H1 (cell line): ENCODE measurements at regions not wholly inside any gene's neighbourhood (a gene's known extent, or its start where the extent isn't known, plus 50 kb on each side); places are given as distances from the start of the nearest gene placed in this dataset.

Experiments
- CTCF ChIA-PET: fragments of 300-600 bp; sonication (Branson Sonifier 250); formaldehyde crosslinking; loops from one replicate; lab custom pipeline; 2021; ENCODE audit not compliant: partially characterized antibody; lab: Charles Lee
- POLR2A ChIA-PET: fragments of 300-600 bp; sonication (Branson Sonifier 250); formaldehyde crosslinking; loops from one replicate; lab custom pipeline; 2021; ENCODE audit warnings: inconsistent platforms; ENCODE audit not compliant: partially characterized antibody; lab: Charles Lee
- DNase-seq, 2 experiments: peaks; one replicate each; pipeline versions ENCODE4 v3.0.0 to v3.0.0-alpha.2; 2010 to 2022; ENCODE audit warnings: low spot score in 2 of 2, low read depth in 1 of 2, mixed read lengths in 1 of 2
- FAIRE-seq: peaks from 2 replicates; lab custom pipeline; 2011; peaks lifted over from hg19 to GRCh38; lab: Jason Lieb, UNC
- H2AFZ ChIP-seq: 2 replicates; pipeline ENCODE4 v1.8.1; 2012; ENCODE audit warnings: low read length, inconsistent platforms
- H2AK5ac ChIP-seq: 2 replicates; pipeline ENCODE4 v1.6.1; 2013; ENCODE audit warnings: low read depth, low read length
- H2BK120ac ChIP-seq: replicated peaks from 2 replicates; pipeline ENCODE3; 2013; ENCODE audit warnings: low read depth, low read length, inconsistent platforms
- H2BK12ac ChIP-seq: 2 replicates; pipeline ENCODE4 v1.6.1; 2013; ENCODE audit warnings: low read depth, low read length
- H2BK15ac ChIP-seq: 2 replicates; pipeline ENCODE4 v1.6.1; 2013; ENCODE audit warnings: low read length
- H2BK20ac ChIP-seq: 2 replicates; pipeline ENCODE4 v1.6.1; 2013; ENCODE audit warnings: low read length
- H2BK5ac ChIP-seq: 2 replicates; pipeline ENCODE4 v1.6.1; 2013; ENCODE audit warnings: low read depth, low read length
- H3K14ac ChIP-seq: 2 replicates; pipeline ENCODE4 v1.6.1; 2013; ENCODE audit warnings: inconsistent platforms; ENCODE audit not compliant: insufficient read length
- H3K18ac ChIP-seq: 2 replicates; pipeline ENCODE4 v1.6.1; 2013; ENCODE audit warnings: low read length; ENCODE audit errors: extremely low read depth
- H3K23ac ChIP-seq: 2 replicates; pipeline ENCODE4 v1.6.1; 2013; ENCODE audit warnings: inconsistent platforms; ENCODE audit not compliant: insufficient read length
- H3K23me2 ChIP-seq: 2 replicates; pipeline ENCODE4 v1.6.1; 2013; ENCODE audit warnings: low read depth, low read length
- H3K27ac ChIP-seq: 2 replicates; pipeline ENCODE4 v1.6.1; 2011; ENCODE audit warnings: low read depth, low read length, inconsistent platforms
- H3K27me3 ChIP-seq, 4 experiments: replicated peaks in 1 of 4; 1 replicate in 1 of 4; 2 replicates in 3 of 4; pipeline versions ENCODE4 v1.6.1 to v1.8.1; 2011 to 2013; ENCODE audit warnings: low read length in 3 of 4, mild to moderate bottlenecking in 3 of 4, inconsistent platforms in 2 of 4, mixed read lengths in 2 of 4, moderate library complexity in 1 of 4; ENCODE audit not compliant: control insufficient read depth in 3 of 4, insufficient read depth in 3 of 4; ENCODE audit errors: extremely low read depth in 1 of 4
- H3K36me3 ChIP-seq, 4 experiments: 2 replicates each; pipeline versions ENCODE4 v1.6.1 to v1.8.1; 2011 to 2013; ENCODE audit warnings: mild to moderate bottlenecking in 4 of 4, low read length in 3 of 4, moderate library complexity in 2 of 4, control low read depth in 1 of 4, inconsistent platforms in 1 of 4; ENCODE audit not compliant: insufficient read depth in 4 of 4, control insufficient read depth in 2 of 4
- H3K4ac ChIP-seq: replicated peaks from 2 replicates; pipeline ENCODE3; 2013; ENCODE audit warnings: low read length, low read depth, mixed read lengths, inconsistent platforms; ENCODE audit not compliant: insufficient read length
- H3K4me1 ChIP-seq, 4 experiments: replicated peaks in 1 of 4; 1 replicate in 1 of 4; 2 replicates in 3 of 4; pipeline versions ENCODE4 v1.6.1 to v1.8.1; 2011 to 2013; ENCODE audit warnings: low read length in 3 of 4, inconsistent platforms in 2 of 4, mixed read lengths in 1 of 4; ENCODE audit not compliant: insufficient read depth in 4 of 4, control insufficient read depth in 3 of 4
- H3K4me2 ChIP-seq, 2 experiments: 2 replicates each; pipeline versions ENCODE4 v1.6.1 to v1.8.1; 2011 to 2013; ENCODE audit warnings: low read depth in 2 of 2, low read length in 2 of 2, control low read depth in 1 of 2, inconsistent platforms in 1 of 2, mild to moderate bottlenecking in 1 of 2; ENCODE audit not compliant: insufficient read depth in 1 of 2
- H3K4me3 ChIP-seq, 4 experiments: fragments of 200-600, 300-600 bp in 1 of 4; sonication (generic), shearing (Covaris generic), sonication (Bioruptor Twin) in 1 of 4; 2 replicates each; pipeline versions ENCODE4 v1.5.1 to v1.8.1; 2011 to 2016; ENCODE audit warnings: low read length in 4 of 4, low read depth in 3 of 4, control low read depth in 2 of 4, inconsistent platforms in 2 of 4, mild to moderate bottlenecking in 2 of 4, mixed read lengths in 1 of 4, moderate library complexity in 1 of 4; ENCODE audit not compliant: insufficient read depth in 2 of 4; ENCODE audit errors: extremely low read depth in 1 of 4
- H3K56ac ChIP-seq: replicated peaks from 2 replicates; pipeline ENCODE3; 2013; ENCODE audit warnings: low read depth, mild to moderate bottlenecking, mixed read lengths, low read length, inconsistent platforms; ENCODE audit not compliant: insufficient read length
- H3K79me1 ChIP-seq: 2 replicates; pipeline ENCODE4 v1.6.1; 2013; ENCODE audit warnings: low read depth, low read length, control low read depth
- H3K79me2 ChIP-seq, 2 experiments: 2 replicates each; pipeline versions ENCODE4 v1.6.1 to v1.8.1; 2012 to 2013; ENCODE audit warnings: low read length in 2 of 2, mild to moderate bottlenecking in 2 of 2, inconsistent platforms in 1 of 2; ENCODE audit not compliant: insufficient read depth in 2 of 2, control insufficient read depth in 1 of 2
- H3K9ac ChIP-seq, 4 experiments: replicated peaks in 1 of 4; 1 replicate in 1 of 4; 2 replicates in 3 of 4; pipeline versions ENCODE4 v1.6.1 to v1.8.1; 2011 to 2013; ENCODE audit warnings: low read depth in 3 of 4, low read length in 3 of 4, control low read depth in 2 of 4, mild to moderate bottlenecking in 2 of 4, moderate library complexity in 2 of 4, inconsistent platforms in 1 of 4; ENCODE audit errors: extremely low read depth in 1 of 4
- H3K9me3 ChIP-seq, 2 experiments: 2 replicates each; pipeline versions ENCODE4 v1.6.1 to v1.8.1; 2012 to 2013; ENCODE audit warnings: mild to moderate bottlenecking in 2 of 2, moderate library complexity in 2 of 2, control low read depth in 1 of 2, inconsistent platforms in 1 of 2, low read depth in 1 of 2, low read length in 1 of 2, mixed read lengths in 1 of 2; ENCODE audit not compliant: insufficient read depth in 2 of 2
- H4K20me1 ChIP-seq, 2 experiments: replicated peaks in 1 of 2; 2 replicates each; pipeline versions ENCODE3 to v1.8.1; 2011 to 2013; ENCODE audit warnings: inconsistent platforms in 2 of 2, low read length in 2 of 2, mild to moderate bottlenecking in 1 of 2; ENCODE audit not compliant: insufficient read depth in 2 of 2, control insufficient read depth in 1 of 2
- H4K5ac ChIP-seq: 2 replicates; pipeline ENCODE4 v1.6.1; 2013; ENCODE audit warnings: low read length, low read depth, mixed read lengths, inconsistent platforms; ENCODE audit not compliant: insufficient read length
- H4K8ac ChIP-seq: 2 replicates; pipeline ENCODE4 v1.8.0; 2013; ENCODE audit warnings: mild to moderate bottlenecking, moderate library complexity, low read length, inconsistent platforms; ENCODE audit not compliant: insufficient read depth; ENCODE audit errors: extremely low read depth
- H4K91ac ChIP-seq: replicated peaks from 2 replicates; pipeline ENCODE3; 2013; ENCODE audit warnings: low read length, mixed read lengths, inconsistent platforms; ENCODE audit not compliant: insufficient read length
- CEBPB ChIP-seq: IDR thresholded peaks from 2 replicates; pipeline ENCODE4 v1.6.1; 2012; ENCODE audit warnings: low read depth, low read length
- E2F6 ChIP-seq: IDR thresholded peaks from 2 replicates; pipeline ENCODE4 v1.6.1; 2012; ENCODE audit warnings: inconsistent platforms
- EGR1 ChIP-seq: IDR thresholded peaks from 2 replicates; pipeline ENCODE4 v1.6.1; 2011; ENCODE audit warnings: low read depth, low read length, borderline replicate concordance
- GTF2F1 ChIP-seq: IDR thresholded peaks from 2 replicates; pipeline ENCODE4 v1.6.1; 2012; ENCODE audit warnings: low read depth, low read length, improper control_type of control experiment, borderline replicate concordance
- HDAC6 ChIP-seq: IDR thresholded peaks from one replicate; pipeline ENCODE4 v1.7.1; 2012; ENCODE audit warnings: low read depth, mild to moderate bottlenecking, inconsistent platforms, low read length, moderate library complexity
- JUN ChIP-seq: IDR thresholded peaks from 2 replicates; pipeline ENCODE4 v1.6.1; 2011; ENCODE audit warnings: low read depth, mild to moderate bottlenecking, improper control_type of control experiment, low read length
- KDM4A ChIP-seq: IDR thresholded peaks from one replicate; pipeline ENCODE4 v1.7.1; 2012; ENCODE audit warnings: low read depth, mild to moderate bottlenecking, moderate library complexity, low read length, inconsistent platforms; ENCODE audit not compliant: severe bottlenecking
- POU5F1 ChIP-seq: IDR thresholded peaks from 2 replicates; pipeline ENCODE4 v1.6.1; 2011; ENCODE audit warnings: low read depth, mild to moderate bottlenecking, low read length, moderate library complexity
- RBBP5 ChIP-seq: IDR thresholded peaks from 2 replicates; pipeline ENCODE4 v1.7.1; 2012; ENCODE audit warnings: low read depth, mild to moderate bottlenecking, inconsistent platforms, low read length, moderate library complexity, borderline replicate concordance
- SAP30 ChIP-seq: fragments of 300-600 bp; sonication (generic); IDR thresholded peaks from 2 replicates; pipeline ENCODE4 v1.7.1; 2012; ENCODE audit warnings: low read length, moderate library complexity, mild to moderate bottlenecking, inconsistent platforms; ENCODE audit not compliant: insufficient read depth, insufficient replicate concordance
- USF2 ChIP-seq: IDR thresholded peaks from 2 replicates; pipeline ENCODE4 v1.6.1; 2011; ENCODE audit warnings: low read length, improper control_type of control experiment
- WGBS, 2 experiments: shearing (Covaris generic) in 1 of 2; methylation state at CpG; one replicate each; pipeline versions ENCODE4 v1.1.6 to v1.1.7; 2013 to 2015; ENCODE audit warnings: low lambda C conversion rate in 2 of 2, mixed read lengths in 2 of 2, inconsistent platforms in 1 of 2, low coverage in 1 of 2, missing lambda C conversion rate in 1 of 2; ENCODE audit not compliant: insufficient replicate concordance in 2 of 2, insufficient coverage in 1 of 2, insufficient read length in 1 of 2; ENCODE audit errors: extremely low coverage in 1 of 2, missing lambda C conversion rate in 1 of 2; 5-methylcytosine and 5-hydroxymethylcytosine counted together

- Histone ChIP-seq H3K4me1 (no peaks in the 10 kb centered on the region), H3K18ac (no peak overlapping the region), H3K27ac (no peak overlapping the region), H3K9ac (no peak overlapping the region), H3K27me3 (no peaks in the 10 kb centered on the region), H2BK120ac (no peak overlapping the region), H2BK20ac (no peak overlapping the region), H4K8ac (no peak overlapping the region), H3K79me2 (no peaks in the 10 kb centered on the region), H2BK15ac (no peak overlapping the region), H3K23ac (no peak overlapping the region), H3K56ac (no peak overlapping the region), H2BK5ac (no peak overlapping the region), H2AFZ (0 out of 2 replicates have a peak overlapping the region, but pooled peaks have one; percentile 20), H3K9me3 (no peaks in the 10 kb centered on the region), H3K14ac (no peak overlapping the region), H3K23me2 (no peaks in the 10 kb centered on the region), H4K20me1 (no peaks in the 10 kb centered on the region), H2AK5ac (no peak overlapping the region), H3K36me3 (no peaks in the 10 kb centered on the region), H3K4ac (no peak overlapping the region), H3K4me2 (no peak overlapping the region), H3K4me3 (no peak overlapping the region), H4K5ac (no peak overlapping the region), H3K79me1 (no peaks in the 10 kb centered on the region), H4K91ac (no peak overlapping the region), H2BK12ac (no peak overlapping the region)
- POLR2A ChIA-PET, result no interaction called here
- no peak for DNase-seq
- FAIRE-seq, result no peak
- CTCF ChIA-PET, result no interaction called here
- WGBS, 2 experiments, result 95% methylated on average over 6 of the region's 6 CpGs; no CpG with 5 or more reads in 1 of the 2 experiments
- TF ChIP-seq HDAC6 (no peak), CEBPB (no peak), RBBP5 (no peak), KDM4A (no peak), SAP30 (no peak), USF2 (no peak), JUN (no peak), E2F6 (no peak), POU5F1 (no peak), GTF2F1 (no peak), EGR1 (no peak)
Measured at GRCh38 chr14:39912192-39913100, 480.2 kb upstream of the FBXO33 start.
